HG03066 (cell line): ENCODE measurements at regions not wholly inside any gene's neighbourhood (a gene's known extent, or its start where the extent isn't known, plus 50 kb on each side); places are given as distances from the start of the nearest gene placed in this dataset.

Experiments used
- ATAC-seq: cut with Tn5 transposase; IDR thresholded peaks from one replicate; pipeline ENCODE4 v1.9.1; 2021; ENCODE audit warnings: low read depth; ENCODE audit not compliant: unreplicated experiment

- no peak for ATAC-seq
Observed at GRCh38 chr1:222047366-222047765, 305.5 kb upstream of the DUSP10 start.

- ATAC-seq = no peak
Observed at GRCh38 chr1:222046684-222047263, 304.9 kb upstream of the DUSP10 start.

GRCh38 chr1:222045786-222046185, 303.9 kb upstream of the DUSP10 start:
- no peak for ATAC-seq

GRCh38 chr1:222045236-222045635, 303.3 kb upstream of the DUSP10 start:
- ATAC-seq = no peak

GRCh38 chr1:222043444-222044292, 301.8 kb upstream of the DUSP10 start:
- no peak for ATAC-seq

- no peak for ATAC-seq
Observed at GRCh38 chr1:222042120-222042519, 300.2 kb upstream of the DUSP10 start.

GRCh38 chr1:222040955-222041354, 299.1 kb upstream of the DUSP10 start:
- ATAC-seq = no peak

GRCh38 chr1:222040121-222040805, 298.4 kb upstream of the DUSP10 start:
- ATAC-seq = no peak

GRCh38 chr1:222038971-222039370, 297.1 kb upstream of the DUSP10 start:
- ATAC-seq = no peak

GRCh38 chr1:222037720-222038119, 295.8 kb upstream of the DUSP10 start:
- ATAC-seq = no peak

- no peak for ATAC-seq
Observed at GRCh38 chr1:222034790-222035189, 292.9 kb upstream of the DUSP10 start.

GRCh38 chr1:222033450-222033849, 291.6 kb upstream of the DUSP10 start:
- no peak for ATAC-seq

- ATAC-seq = no peak
Observed at GRCh38 chr1:222031318-222031717, 289.4 kb upstream of the DUSP10 start.

GRCh38 chr1:222028676-222029075, 286.8 kb upstream of the DUSP10 start:
- no peak for ATAC-seq

- no peak for ATAC-seq
Observed at GRCh38 chr1:222028116-222028515, 286.2 kb upstream of the DUSP10 start.

- no peak for ATAC-seq
Observed at GRCh38 chr1:222026280-222026679, 284.4 kb upstream of the DUSP10 start.

GRCh38 chr1:222023025-222023424, 281.1 kb upstream of the DUSP10 start:
- no peak for ATAC-seq

- ATAC-seq = no peak
Observed at GRCh38 chr1:222021129-222021528, 279.2 kb upstream of the DUSP10 start.

- no peak for ATAC-seq
Observed at GRCh38 chr1:222020553-222020952, 278.7 kb upstream of the DUSP10 start.

- no peak for ATAC-seq
Observed at GRCh38 chr1:222019029-222019428, 277.1 kb upstream of the DUSP10 start.

- ATAC-seq = no peak
Observed at GRCh38 chr1:222018041-222018440, 276.2 kb upstream of the DUSP10 start.

GRCh38 chr1:222015686-222016085, 273.8 kb upstream of the DUSP10 start:
- ATAC-seq = no peak
